CD4-positive, alpha-beta memory T cell (primary cell): ENCODE measurements at regions not wholly inside any gene's neighbourhood (a gene's known extent, or its start where the extent isn't known, plus 50 kb on each side); places are given as distances from the start of the nearest gene placed in this dataset.

Experiments
- CTCF ChIA-PET: fragments of 350-600 bp; sonication (Branson Sonifier 250); formaldehyde crosslinking; loops from one replicate; lab custom pipeline; 2021; ENCODE audit warnings: inconsistent platforms; ENCODE audit not compliant: partially characterized antibody; lab: Charles Lee
- POLR2A ChIA-PET: fragments of 350-600 bp; sonication (Branson Sonifier 250); formaldehyde crosslinking; loops from one replicate; lab custom pipeline; 2021; ENCODE audit not compliant: partially characterized antibody; lab: Charles Lee
- DNase-seq, 5 donors: peaks; one replicate each; pipeline versions ENCODE4 v3.0.0 to v3.0.0-alpha.2; 2020 to 2022; ENCODE audit warnings: mixed read lengths in 1 of 5
- H3K27ac ChIP-seq: one replicate; pipeline ENCODE4 v1.7.0; 2013; ENCODE audit warnings: low read depth, low read length
- H3K27me3 ChIP-seq: 2 replicates; pipeline ENCODE4 v1.7.0; 2013; ENCODE audit warnings: mild to moderate bottlenecking, low read length, moderate library complexity; ENCODE audit not compliant: insufficient read depth
- H3K36me3 ChIP-seq: 2 replicates; pipeline ENCODE4 v1.7.0; 2013; ENCODE audit warnings: mild to moderate bottlenecking, low read length, moderate library complexity; ENCODE audit not compliant: insufficient read depth
- H3K4me1 ChIP-seq: 2 replicates; pipeline ENCODE4 v1.7.0; 2013; ENCODE audit warnings: mild to moderate bottlenecking, low read length, moderate library complexity; ENCODE audit not compliant: insufficient read depth
- H3K4me3 ChIP-seq, 2 donors: one replicate each; pipeline ENCODE4 v1.7.0; 2013; ENCODE audit warnings: low read length in 2 of 2, mild to moderate bottlenecking in 1 of 2
- H3K9me3 ChIP-seq, 2 donors: one replicate each; pipeline ENCODE4 v1.7.0; 2013; ENCODE audit warnings: low read length in 2 of 2, control low read depth in 1 of 2; ENCODE audit not compliant: control insufficient read depth in 1 of 2
- H3K27ac Mint-ChIP-seq, 7 donors: one replicate each; pipeline ENCODE4 v1.8.0; 2020 to 2021; ENCODE audit warnings: mixed read lengths in 7 of 7, mild to moderate bottlenecking in 6 of 7, inconsistent platforms in 3 of 7, moderate library complexity in 3 of 7
- H3K27me3 Mint-ChIP-seq, 2 donors: one replicate each; pipeline ENCODE4 v1.8.0; 2020 to 2021; ENCODE audit warnings: mixed read lengths in 2 of 2
- H3K36me3 Mint-ChIP-seq, 2 donors: one replicate each; pipeline ENCODE4 v1.8.0; 2020 to 2021; ENCODE audit warnings: mixed read lengths in 2 of 2, inconsistent platforms in 1 of 2, mild to moderate bottlenecking in 1 of 2
- H3K4me1 Mint-ChIP-seq, 4 donors: one replicate each; pipeline ENCODE4 v1.8.0; 2020 to 2021; ENCODE audit warnings: mixed read lengths in 4 of 4, mild to moderate bottlenecking in 1 of 4
- H3K4me3 Mint-ChIP-seq, 8 donors: one replicate each; pipeline ENCODE4 v1.8.0; 2020 to 2021; ENCODE audit warnings: mixed read lengths in 8 of 8, mild to moderate bottlenecking in 7 of 8, moderate library complexity in 6 of 8, inconsistent platforms in 3 of 8
- H3K9me3 Mint-ChIP-seq, 8 donors: one replicate each; pipeline ENCODE4 v1.8.0; 2020 to 2021; ENCODE audit warnings: mixed read lengths in 8 of 8, mild to moderate bottlenecking in 5 of 8, inconsistent platforms in 3 of 8, moderate library complexity in 1 of 8
- intact Hi-C: fragments of 100-400 bp; cut with micrococcal nuclease; formaldehyde crosslinking; loops from one replicate; pipeline ENCODE4 v1.15.1; 2023

GRCh38 chr14:98137131-98138025 lies 1134.6 kb downstream of the BCL11B start:
- Mint-ChIP-seq H3K27me3 (no peaks in the 10 kb centered on the region), H3K4me1 (peaks cover 54 to 83% (median 69%) of the 10 kb centered on the region in 4 donors), H3K27ac (peak overlapping the region; percentile 84 to 96 (median 92)), H3K36me3 (no peaks in the 10 kb centered on the region), H3K4me3 (peak overlapping the region; percentile 74 to 88 (median 80)), H3K9me3 (peaks cover 0 to 2% (median 0%) of the 10 kb centered on the region in 8 donors)
- intact Hi-C loops, result loop anchor here (1.0 to 10.0 kb wide), 11 partner anchors 89 to 1135 kb away; partner anchors contain the start of gene BCL11B
- Histone ChIP-seq H3K27me3 (no peaks in the 10 kb centered on the region), H3K27ac (no peak overlapping the region), H3K4me1 (peaks cover 77% of the 10 kb centered on the region), H3K9me3 (no peaks in the 10 kb centered on the region), H3K36me3 (no peaks in the 10 kb centered on the region), H3K4me3 (no peak overlapping the region)
- DNase-seq, result peak in 2 of 5 donors; percentile 24 to 31
- CTCF ChIA-PET, result interaction anchor here (0.7 to 8.6 kb wide), 35 partner anchors 10 to 1138 kb away, joined by 3 to 100 read pairs (median 5); partner anchors contain the start of gene BCL11B
- POLR2A ChIA-PET, result interaction anchor here (0.5 to 11.1 kb wide), 14 partner anchors 32 to 1130 kb away, joined by 3 to 265 read pairs (median 6); partner anchors contain the start of gene BCL11B

GRCh38 chr14:98138666-98139065 lies 1133.3 kb downstream of the BCL11B start:
- no peaks in the 10 kb centered on the region for H3K27me3 Mint-ChIP-seq
- Histone ChIP-seq H3K4me3 (peak overlapping the region in 1 of 2 donors; percentile 1), H3K36me3 (no peaks in the 10 kb centered on the region), H3K9me3 (no peaks in the 10 kb centered on the region), H3K4me1 (peaks cover 88% of the 10 kb centered on the region), H3K27ac (peak overlapping the region; percentile 59), H3K27me3 (no peaks in the 10 kb centered on the region)
- peaks cover 0 to 2% (median 0%) of the 10 kb centered on the region in 8 donors for H3K9me3 Mint-ChIP-seq
- CTCF ChIA-PET, result interaction anchor here (0.7 to 8.6 kb wide), 41 partner anchors 9 to 1139 kb away, joined by 3 to 100 read pairs (median 6); partner anchors contain the start of gene BCL11B
- H3K27ac Mint-ChIP-seq, result peak overlapping the region; percentile 84 to 96 (median 92)
- peak overlapping the region; percentile 52 to 88 (median 74) for H3K4me3 Mint-ChIP-seq
- DNase-seq, result peak; percentile 69 to 81 (median 76)
- intact Hi-C loops, result loop anchor here (1.0 to 10.0 kb wide), 11 partner anchors 88 to 1134 kb away; partner anchors contain the start of gene BCL11B
- H3K4me1 Mint-ChIP-seq, result peaks cover 59 to 90% (median 77%) of the 10 kb centered on the region in 4 donors
- no peaks in the 10 kb centered on the region for H3K36me3 Mint-ChIP-seq
- POLR2A ChIA-PET, result interaction anchor here (0.7 to 11.1 kb wide), 20 partner anchors 31 to 1129 kb away, joined by 3 to 265 read pairs (median 12); partner anchors contain the start of gene BCL11B

GRCh38 chr14:98140862-98141530 lies 1131.0 kb downstream of the BCL11B start:
- peaks cover 76% of the 10 kb centered on the region for H3K4me1 ChIP-seq
- peak in 3 of 5 donors; percentile 19 to 35 (median 27) for DNase-seq
- H3K27ac ChIP-seq, result peak overlapping the region; percentile 54
- no peaks in the 10 kb centered on the region for H3K36me3 Mint-ChIP-seq
- ChIA-PET POLR2A (interaction anchor here (0.9 to 11.1 kb wide), 19 partner anchors 25 to 1126 kb away, joined by 3 to 265 read pairs (median 16); partner anchors contain the start of gene BCL11B), CTCF (interaction anchor here (0.8 to 8.6 kb wide), 27 partner anchors 8 to 1131 kb away, joined by 3 to 100 read pairs (median 6); partner anchors contain the start of gene BCL11B)
- no peaks in the 10 kb centered on the region for H3K27me3 ChIP-seq
- H3K4me3 ChIP-seq, result peak overlapping the region; percentile 19 to 21
- H3K4me3 Mint-ChIP-seq, result peak overlapping the region; percentile 58 to 88 (median 74)
- H3K27ac Mint-ChIP-seq, result peak overlapping the region; percentile 88 to 95 (median 94)
- H3K9me3 Mint-ChIP-seq, result peaks cover 0 to 2% (median 0%) of the 10 kb centered on the region in 8 donors
- no peaks in the 10 kb centered on the region for H3K9me3 ChIP-seq
- no peaks in the 10 kb centered on the region for H3K27me3 Mint-ChIP-seq
- H3K4me1 Mint-ChIP-seq, result peaks cover 61 to 89% (median 71%) of the 10 kb centered on the region in 4 donors
- intact Hi-C loops, result loop anchor here (1.0 to 5.0 kb wide), 2 partner anchors 32 to 46 kb away; no protein-coding TSS in a partner anchor
- no peaks in the 10 kb centered on the region for H3K36me3 ChIP-seq

- peak overlapping the region in 2 of 8 donors; percentile 21 to 33 for H3K4me3 Mint-ChIP-seq
- no peaks in the 10 kb centered on the region for H3K27me3 Mint-ChIP-seq
- no peak for DNase-seq
- Histone ChIP-seq H3K27ac (no peak overlapping the region), H3K27me3 (no peaks in the 10 kb centered on the region), H3K4me3 (no peak overlapping the region), H3K9me3 (no peaks in the 10 kb centered on the region), H3K36me3 (no peaks in the 10 kb centered on the region), H3K4me1 (peaks cover 52% of the 10 kb centered on the region)
- intact Hi-C loops, result loop anchor here (5.0 kb wide), 1 partner anchor 44 kb away; no protein-coding TSS in a partner anchor
- peak overlapping the region in 2 of 7 donors; percentile 10 to 82 for H3K27ac Mint-ChIP-seq
- H3K4me1 Mint-ChIP-seq, result peaks cover 46 to 63% (median 50%) of the 10 kb centered on the region in 4 donors
- CTCF ChIA-PET, result interaction anchor here (0.7 to 8.6 kb wide), 5 partner anchors 24 to 1071 kb away, joined by 3 to 87 read pairs (median 4); no protein-coding TSS in a partner anchor
- no peaks in the 10 kb centered on the region for H3K36me3 Mint-ChIP-seq
- POLR2A ChIA-PET, result interaction anchor here (0.5 to 11.1 kb wide), 4 partner anchors 30 to 1124 kb away, joined by 3 to 265 read pairs (median 56); partner anchors contain the start of gene BCL11B
- no peaks in the 10 kb centered on the region for H3K9me3 Mint-ChIP-seq
Observed at GRCh38 chr14:98143566-98143965, 1128.4 kb downstream of the BCL11B start.

- H3K4me3 Mint-ChIP-seq, result no peak overlapping the region
- no peaks in the 10 kb centered on the region for H3K9me3 ChIP-seq
- no peaks in the 10 kb centered on the region for H3K36me3 Mint-ChIP-seq
- peaks cover 35 to 49% (median 37%) of the 10 kb centered on the region in 4 donors for H3K4me1 Mint-ChIP-seq
- no peak for DNase-seq
- H3K27ac Mint-ChIP-seq, result peak overlapping the region in 1 of 7 donors; percentile 53
- POLR2A ChIA-PET, result interaction anchor here (1.3 to 11.1 kb wide), 3 partner anchors 23 to 1122 kb away, joined by 5 to 265 read pairs (median 7); partner anchors contain the start of gene BCL11B
- no peaks in the 10 kb centered on the region for H3K27me3 Mint-ChIP-seq
- no peaks in the 10 kb centered on the region for H3K9me3 Mint-ChIP-seq
- no peaks in the 10 kb centered on the region for H3K36me3 ChIP-seq
- H3K4me3 ChIP-seq, result no peak overlapping the region
- CTCF ChIA-PET, result interaction anchor here (0.6 kb wide), 1 partner anchor 61 kb away, joined by 3 read pairs; no protein-coding TSS in a partner anchor
- H3K27me3 ChIP-seq, result no peaks in the 10 kb centered on the region
- no peak overlapping the region for H3K27ac ChIP-seq
- intact Hi-C loops, result loop anchor here (5.0 kb wide), 1 partner anchor 42 kb away; no protein-coding TSS in a partner anchor
- peaks cover 38% of the 10 kb centered on the region for H3K4me1 ChIP-seq
Observed at GRCh38 chr14:98144964-98145363, 1127.0 kb downstream of the BCL11B start.

- intact Hi-C loops, result no loop called here
- H3K27ac Mint-ChIP-seq, result no peak overlapping the region
- Histone ChIP-seq H3K27ac (no peak overlapping the region), H3K9me3 (no peaks in the 10 kb centered on the region), H3K27me3 (no peaks in the 10 kb centered on the region), H3K4me1 (peaks cover 34% of the 10 kb centered on the region), H3K4me3 (no peak overlapping the region), H3K36me3 (no peaks in the 10 kb centered on the region)
- ChIA-PET POLR2A (no interaction called here), CTCF (no interaction called here)
- peaks cover 33 to 48% (median 36%) of the 10 kb centered on the region in 4 donors for H3K4me1 Mint-ChIP-seq
- no peak overlapping the region for H3K4me3 Mint-ChIP-seq
- peaks cover 0 to 5% of the 10 kb centered on the region in 2 donors for H3K36me3 Mint-ChIP-seq
- H3K9me3 Mint-ChIP-seq, result peaks cover 0 to 4% (median under 1%) of the 10 kb centered on the region in 8 donors
- DNase-seq, result no peak
- no peaks in the 10 kb centered on the region for H3K27me3 Mint-ChIP-seq
Observed at GRCh38 chr14:98146416-98146815, 1125.6 kb downstream of the BCL11B start.
